ENCODE measurements at regions not wholly inside any gene's neighbourhood (a gene's known extent, or its start where the extent isn't known, plus 50 kb on each side); places are given as distances from the start of the nearest gene placed in this dataset.

GRCh38 chr10:63921908-63922467 is 400.8 kb downstream of the REEP3 start:
- BruUV-seq (replicated peaks) = no TSS peak
- no peaks in the 10 kb centered on the region for H3K36me3 Mint-ChIP-seq (ENCODE audit: insufficient read depth, unreplicated experiment)
- CTCF ChIA-PET = interaction anchor here (1.1 kb wide), 1 partner anchor 55 kb away, joined by 4 read pairs; no protein-coding TSS in a partner anchor
- H3K36me3 ChIP-seq (ENCODE audit: control insufficient read depth, insufficient read depth, low read length) = no peaks in the 10 kb centered on the region
- peak overlapping the region; percentile 1 for H3K27ac Mint-ChIP-seq (ENCODE audit: unreplicated experiment)
- no peaks in the 10 kb centered on the region for H3K27me3 ChIP-seq (replicated peaks; ENCODE audit: control insufficient read depth, insufficient read depth, low read length)
- peaks cover 10% of the 10 kb centered on the region for H3K4me1 Mint-ChIP-seq (ENCODE audit: low read depth, unreplicated experiment)
- H3K4me1 ChIP-seq = peaks cover 8% of the 10 kb centered on the region; the same call in 1 of the 2 replicates
- no peaks in the 10 kb centered on the region for H3K27me3 Mint-ChIP-seq (ENCODE audit: insufficient read depth, unreplicated experiment)
- H3K4me3 ChIP-seq (ENCODE audit: low read depth, low read length) = no peak overlapping the region
- POLR2A ChIA-PET = no interaction called here
- H3K9me3 Mint-ChIP-seq (ENCODE audit: unreplicated experiment) = no peaks in the 10 kb centered on the region
- no peak overlapping the region for H3K4me3 Mint-ChIP-seq (ENCODE audit: unreplicated experiment)
- TF ChIP-seq CTCF (IDR thresholded peaks at IDR 0.05; ENCODE audit: insufficient read depth in 1 of 2, low read depth in 1 of 2, low read length in 1 of 2, severe bottlenecking in 1 of 2, unreplicated experiment in 1 of 2) = no peak
- intact Hi-C loops (cut with micrococcal nuclease; ENCODE audit: unreplicated experiment) = no loop called here
- no peaks in the 10 kb centered on the region for H3K9me3 ChIP-seq
- peak in 1 of 2 experiments; percentile 18 for DNase-seq

GRCh38 chr10:63922468-63923284 is 401.5 kb downstream of the REEP3 start:
- BruUV-seq (replicated peaks) = no TSS peak
- H3K27me3 Mint-ChIP-seq (ENCODE audit: insufficient read depth, unreplicated experiment) = no peaks in the 10 kb centered on the region
- no peaks in the 10 kb centered on the region for H3K27me3 ChIP-seq (replicated peaks; ENCODE audit: control insufficient read depth, insufficient read depth, low read length)
- H3K9me3 ChIP-seq = no peaks in the 10 kb centered on the region
- no peak for TF ChIP-seq CTCF (IDR thresholded peaks at IDR 0.05; ENCODE audit: insufficient read depth in 1 of 2, low read depth in 1 of 2, low read length in 1 of 2, severe bottlenecking in 1 of 2, unreplicated experiment in 1 of 2)
- H3K27ac Mint-ChIP-seq (ENCODE audit: unreplicated experiment) = peak overlapping the region; percentile 1
- no peaks in the 10 kb centered on the region for H3K9me3 Mint-ChIP-seq (ENCODE audit: unreplicated experiment)
- POLR2A ChIA-PET = no interaction called here
- peaks cover 10% of the 10 kb centered on the region for H3K4me1 Mint-ChIP-seq (ENCODE audit: low read depth, unreplicated experiment)
- no peak overlapping the region for H3K4me3 ChIP-seq (ENCODE audit: low read depth, low read length)
- no peaks in the 10 kb centered on the region for H3K36me3 ChIP-seq (ENCODE audit: control insufficient read depth, insufficient read depth, low read length)
- H3K4me3 Mint-ChIP-seq (ENCODE audit: unreplicated experiment) = no peak overlapping the region
- peaks cover 8% of the 10 kb centered on the region; the same call in 1 of the 2 replicates for H3K4me1 ChIP-seq
- intact Hi-C loops (cut with micrococcal nuclease; ENCODE audit: unreplicated experiment) = no loop called here
- no peaks in the 10 kb centered on the region for H3K36me3 Mint-ChIP-seq (ENCODE audit: insufficient read depth, unreplicated experiment)
- CTCF ChIA-PET = interaction anchor here (1.1 kb wide), 1 partner anchor 56 kb away, joined by 4 read pairs; no protein-coding TSS in a partner anchor
- DNase-seq = peak in 1 of 2 experiments; percentile 17

- POLR2A ChIA-PET = no interaction called here
- H3K27me3 Mint-ChIP-seq (ENCODE audit: insufficient read depth, unreplicated experiment) = peaks cover 2% of the 10 kb centered on the region
- BruUV-seq (replicated peaks) = no TSS peak
These were observed 408.7 kb downstream of the REEP3 start for GRCh38 chr10:63929831-63930467.

More at GRCh38 chr10:63929831-63930467, 408.7 kb downstream of the REEP3 start:
- Mint-ChIP-seq H3K27ac (ENCODE audit: unreplicated experiment) (no peak overlapping the region), H3K9me3 (ENCODE audit: unreplicated experiment) (no peaks in the 10 kb centered on the region), H3K4me1 (ENCODE audit: low read depth, unreplicated experiment) (no peaks in the 10 kb centered on the region), H3K36me3 (ENCODE audit: insufficient read depth, unreplicated experiment) (no peaks in the 10 kb centered on the region), H3K4me3 (ENCODE audit: unreplicated experiment) (no peak overlapping the region)
- Histone ChIP-seq H3K27me3 (replicated peaks; ENCODE audit: control insufficient read depth, insufficient read depth, low read length) (0 out of 2 replicates have a peak, but pooled peaks cover 2% of the 10 kb centered on the region), H3K9me3 (no peaks in the 10 kb centered on the region), H3K36me3 (ENCODE audit: control insufficient read depth, insufficient read depth, low read length) (no peaks in the 10 kb centered on the region), H3K4me3 (ENCODE audit: low read depth, low read length) (no peak overlapping the region), H3K4me1 (no peaks in the 10 kb centered on the region)
- CTCF ChIA-PET = no interaction called here
- intact Hi-C loops (cut with micrococcal nuclease; ENCODE audit: unreplicated experiment) = no loop called here
- no peak for DNase-seq
- no peak for TF ChIP-seq CTCF (IDR thresholded peaks at IDR 0.05; ENCODE audit: insufficient read depth in 1 of 2, low read depth in 1 of 2, low read length in 1 of 2, severe bottlenecking in 1 of 2, unreplicated experiment in 1 of 2)

Data from Caco-2 (cell line).